NOMO-1 treated with DMSO at 0.1 percent for 48 hours (cell line): ENCODE measurements at regions not wholly inside any gene's neighbourhood (a gene's known extent, or its start where the extent isn't known, plus 50 kb on each side); places are given as distances from the start of the nearest gene placed in this dataset.
A peak's percentile ranks its signal among the peaks of the same experiment; 100 is the strongest.

ENCODE experiments used
- DNase-seq: peaks from one replicate; lab custom pipeline; 2025; ENCODE audit not compliant: unreplicated experiment; lab: John Stamatoyannopoulos, UW

- DNase-seq: no peak
Measured at GRCh38 chr5:109476292-109476691, 66.5 kb upstream of the PJA2 start.

- no peak for DNase-seq
Measured at GRCh38 chr5:109469896-109470662, 60.3 kb upstream of the PJA2 start.

GRCh38 chr5:109468737-109469420 lies 59.1 kb upstream of the PJA2 start:
- DNase-seq: peak; percentile 77

GRCh38 chr5:109468288-109468676 lies 58.5 kb upstream of the PJA2 start:
- no peak for DNase-seq

- DNase-seq: no peak
Measured at GRCh38 chr5:109467058-109467457, 57.3 kb upstream of the PJA2 start.
